ENCODE measurements at regions not wholly inside any gene's neighbourhood (a gene's known extent, or its start where the extent isn't known, plus 50 kb on each side); places are given as distances from the start of the nearest gene placed in this dataset.
"Not testable (repeated sequence)": the region's sequence is repeated elsewhere in the genome, so short reads cannot be mapped to it uniquely, and the experiment has no call there.

DNA sequence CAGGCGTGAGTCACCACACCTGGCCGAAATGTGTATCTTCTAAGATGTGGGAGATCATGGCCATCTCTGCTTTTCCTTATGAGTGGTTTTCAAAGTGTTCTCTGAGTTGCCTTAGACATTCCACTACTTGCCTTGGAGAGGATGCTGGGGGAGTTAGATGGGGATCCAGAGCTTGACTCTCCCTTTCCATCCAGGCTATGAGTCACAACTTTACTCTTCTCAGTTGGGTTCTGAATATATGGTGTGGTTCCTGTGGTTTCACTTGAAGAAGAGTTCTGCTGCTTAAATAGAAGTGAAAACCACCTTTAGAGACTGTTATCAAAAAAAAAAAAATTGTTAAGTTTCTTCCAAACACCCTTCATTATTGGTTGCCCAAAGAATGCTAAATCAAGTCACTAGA lies 217.6 kb downstream of the ZNF608 start:
- H3K27ac ChIP-seq = no peak overlapping the region

DNA sequence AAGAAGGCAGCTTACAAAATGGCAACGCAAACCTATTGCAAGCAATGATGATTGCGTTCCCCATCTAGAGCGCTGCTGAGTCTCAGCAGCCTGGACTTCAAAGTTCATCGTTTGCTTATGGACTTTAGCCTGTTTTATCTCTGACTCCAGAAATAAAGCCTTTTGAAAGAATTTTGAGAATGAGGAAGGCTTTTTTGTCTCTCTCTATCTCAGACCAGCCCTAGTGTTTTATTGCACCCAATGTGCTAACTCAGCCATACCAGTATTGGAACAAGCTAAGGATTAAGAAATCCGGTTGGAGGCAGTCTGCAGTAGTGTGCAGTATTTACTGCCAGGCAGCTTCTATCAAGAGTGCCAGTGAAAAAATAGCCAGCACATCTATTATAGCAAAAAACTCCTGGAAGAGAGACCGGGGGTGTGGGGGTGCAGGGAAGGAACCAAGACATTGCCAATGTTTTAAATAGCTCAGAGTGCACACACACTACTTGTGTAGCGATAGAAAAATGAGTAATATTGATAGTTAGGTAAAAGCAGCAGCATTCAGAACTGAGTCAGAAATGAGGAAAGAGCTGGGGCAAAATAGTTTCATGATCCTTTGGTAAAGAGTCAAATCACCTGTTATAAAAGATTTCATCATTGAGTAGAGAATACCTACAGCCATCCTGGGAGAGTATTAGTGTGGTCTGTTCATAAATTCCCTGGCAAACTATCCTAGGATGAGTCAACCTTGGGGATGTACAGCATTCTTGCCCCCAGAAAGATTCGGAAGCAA lies 219.0 kb downstream of the ZNF608 start:
- no peak overlapping the region for H3K4me3 ChIP-seq
- no peak overlapping the region for H3K27ac ChIP-seq

More for the DNA sequence above, 217.6 kb downstream of the ZNF608 start:
- no peak overlapping the region for H3K4me3 ChIP-seq

DNA sequence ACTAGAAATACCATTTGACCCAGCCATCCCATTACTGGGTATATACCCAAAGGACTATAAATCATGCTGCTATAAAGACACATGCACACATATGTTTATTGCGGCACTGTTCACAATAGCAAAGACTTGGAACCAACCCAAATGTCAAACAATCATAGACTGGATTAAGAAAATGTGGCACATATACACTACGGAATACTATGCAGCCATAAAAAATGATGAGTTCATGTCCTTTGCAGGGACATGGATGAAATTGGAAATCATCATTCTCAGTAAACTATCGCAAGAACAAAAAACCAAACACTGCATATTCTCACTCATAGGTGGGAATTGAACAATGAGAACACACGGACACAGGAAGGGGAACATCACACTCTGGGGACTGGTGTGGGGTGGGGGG lies 220.4 kb downstream of the ZNF608 start:
- not testable (repeated sequence) for H3K27ac ChIP-seq, H3K4me3 ChIP-seq

DNA sequence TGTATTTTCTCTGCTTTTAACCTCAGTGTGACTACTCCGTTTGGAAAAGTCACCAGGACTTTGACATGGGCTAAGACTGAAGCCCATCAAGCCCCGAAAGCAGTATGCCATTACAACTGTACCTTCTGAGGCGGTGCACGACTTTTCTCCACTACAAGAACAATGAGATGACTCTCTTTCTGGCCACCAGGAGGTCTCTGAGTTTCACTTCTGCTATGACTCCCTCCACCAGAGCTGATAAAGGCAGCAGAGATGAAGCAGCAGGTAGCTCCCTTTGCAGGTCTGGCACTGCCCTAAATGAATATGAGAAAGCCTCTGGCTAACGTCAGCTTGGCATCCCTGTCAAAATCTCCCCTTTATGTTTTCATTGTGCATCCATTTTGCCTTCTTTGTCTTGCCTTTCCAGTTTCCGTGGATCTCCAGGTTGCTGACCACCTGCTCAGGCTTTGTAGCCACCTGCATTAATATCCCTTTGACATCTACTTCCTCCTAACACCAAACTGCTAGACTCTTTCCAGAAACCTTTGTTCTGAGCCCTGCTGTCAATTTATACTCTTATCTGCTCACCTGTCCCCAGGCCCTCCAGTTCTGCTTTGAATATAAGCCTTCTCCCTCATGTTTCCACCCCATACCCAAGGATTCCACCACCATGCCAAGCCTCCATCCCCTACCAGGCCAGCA lies 221.7 kb downstream of the ZNF608 start:
- H3K4me3 ChIP-seq = no peak overlapping the region
- H3K27ac ChIP-seq = no peak overlapping the region

DNA sequence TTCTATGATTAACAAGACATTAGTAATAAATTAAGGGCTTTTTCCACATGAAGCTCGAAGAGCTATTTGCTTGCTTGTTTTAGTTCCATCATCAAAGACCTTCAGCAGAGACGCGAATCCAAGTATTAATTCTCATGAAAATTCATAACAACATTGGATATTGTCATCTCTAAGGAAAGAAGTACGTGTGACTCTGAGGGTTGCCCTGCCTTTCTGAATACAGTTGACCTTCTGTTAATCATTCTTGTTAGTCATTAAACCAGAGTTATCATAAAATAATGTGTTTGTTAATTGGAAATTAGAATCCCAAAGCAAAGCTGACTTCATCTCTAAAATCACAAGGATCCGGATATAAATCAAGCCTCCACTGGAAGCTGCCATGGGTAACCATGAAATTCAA lies 222.5 kb downstream of the ZNF608 start:
- H3K27ac ChIP-seq = no peak overlapping the region
- H3K4me3 ChIP-seq = no peak overlapping the region

DNA sequence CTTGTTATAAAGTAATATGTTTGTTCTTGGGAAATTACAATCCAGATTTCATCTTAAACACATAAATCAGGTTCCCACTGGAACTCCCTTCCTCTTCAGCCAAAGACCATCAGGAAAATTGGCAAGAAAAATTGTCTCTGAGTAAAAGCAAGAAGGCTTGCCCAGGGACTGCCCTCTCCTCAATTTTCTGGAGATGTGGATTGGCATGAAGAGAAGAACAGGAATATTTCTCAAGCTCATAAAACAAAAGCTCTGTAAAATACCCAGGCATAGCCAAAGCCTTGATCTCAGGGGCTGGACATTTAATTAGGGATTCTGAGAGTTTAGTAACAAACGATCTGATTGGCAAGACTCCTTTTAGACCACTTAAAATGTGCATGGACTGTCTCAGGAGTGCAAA lies 223.4 kb downstream of the ZNF608 start:
- no peak overlapping the region for H3K27ac ChIP-seq
- no peak overlapping the region for H3K4me3 ChIP-seq

DNA sequence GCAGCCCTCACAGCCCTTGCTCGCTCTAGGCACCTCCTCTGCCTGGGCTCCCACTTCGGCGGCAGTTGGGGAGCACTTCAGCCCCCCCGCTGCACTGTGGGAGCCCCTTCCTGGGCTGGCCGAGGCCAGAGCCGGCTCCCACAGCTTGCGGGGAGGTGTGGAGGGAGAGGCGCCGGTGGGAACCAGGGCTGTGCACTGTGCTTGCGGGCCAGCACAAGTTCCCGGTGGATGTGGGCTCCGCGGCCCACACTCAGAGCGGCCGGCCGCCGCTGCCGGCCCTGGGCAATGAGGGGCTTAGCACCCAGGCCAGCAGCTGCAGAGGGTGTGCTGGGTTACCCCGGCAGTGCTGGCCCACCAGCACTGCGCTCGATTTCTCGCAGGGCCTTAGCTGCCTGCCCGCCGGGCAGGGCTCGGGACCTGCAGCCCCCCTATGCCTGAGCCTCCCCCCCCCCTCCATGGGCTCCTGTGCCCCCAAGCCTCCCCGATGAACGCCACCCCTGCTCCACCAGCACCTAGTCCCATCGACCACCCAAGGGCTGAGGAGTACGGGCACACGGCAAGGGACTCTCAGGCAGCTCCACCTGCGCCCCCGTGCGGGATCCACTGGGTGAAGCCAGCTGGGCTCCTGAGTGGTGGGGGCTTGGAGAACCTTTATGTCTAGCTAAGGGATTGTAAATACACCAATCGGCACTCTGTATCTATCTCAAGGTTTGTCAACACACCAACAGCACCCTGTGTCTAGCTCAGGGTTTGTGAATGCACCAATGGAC lies 224.8 kb downstream of the ZNF608 start:
- Histone ChIP-seq H3K4me3 (no peak overlapping the region), H3K27ac (no peak overlapping the region)

DNA sequence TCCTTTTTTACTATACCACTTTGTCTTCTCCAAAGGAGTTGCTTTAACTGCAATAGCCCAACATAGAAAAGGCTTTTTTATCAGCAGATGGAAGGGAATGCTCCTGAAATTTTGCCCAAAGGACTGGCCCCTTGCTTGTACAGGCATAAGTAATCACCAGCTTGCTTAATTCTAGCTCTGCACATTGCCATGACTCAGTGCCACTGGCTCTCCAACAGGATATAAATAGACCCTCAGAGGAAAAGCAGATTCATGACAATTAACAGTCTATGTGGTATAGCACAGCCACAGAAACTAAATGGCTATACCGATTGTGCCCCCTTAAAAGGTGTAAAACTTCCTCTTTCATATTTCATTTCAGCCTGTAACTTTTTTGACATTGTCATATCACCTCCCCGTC lies 227.0 kb downstream of the ZNF608 start:
- H3K4me3 ChIP-seq = no peak overlapping the region
- no peak overlapping the region for H3K27ac ChIP-seq

DNA sequence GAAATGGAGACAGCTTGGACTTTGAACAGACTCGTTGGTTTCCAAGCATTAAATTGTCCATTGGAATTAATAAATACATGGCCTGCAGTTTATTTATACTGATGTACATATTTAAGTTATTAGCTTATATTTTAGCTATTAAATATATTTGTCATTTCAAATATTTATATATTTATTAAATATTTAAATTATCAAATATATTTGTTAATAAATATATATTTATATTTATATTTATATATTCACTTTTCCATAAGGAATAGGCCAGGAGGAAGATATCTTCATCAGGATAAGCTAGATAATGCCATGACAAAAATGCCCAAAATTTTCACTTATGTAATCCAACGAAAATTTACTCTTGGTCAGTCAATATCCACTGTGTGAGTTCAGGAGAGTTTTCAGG lies 229.9 kb downstream of the ZNF608 start:
- H3K27ac ChIP-seq = no peak overlapping the region
- H3K4me3 ChIP-seq = no peak overlapping the region

DNA sequence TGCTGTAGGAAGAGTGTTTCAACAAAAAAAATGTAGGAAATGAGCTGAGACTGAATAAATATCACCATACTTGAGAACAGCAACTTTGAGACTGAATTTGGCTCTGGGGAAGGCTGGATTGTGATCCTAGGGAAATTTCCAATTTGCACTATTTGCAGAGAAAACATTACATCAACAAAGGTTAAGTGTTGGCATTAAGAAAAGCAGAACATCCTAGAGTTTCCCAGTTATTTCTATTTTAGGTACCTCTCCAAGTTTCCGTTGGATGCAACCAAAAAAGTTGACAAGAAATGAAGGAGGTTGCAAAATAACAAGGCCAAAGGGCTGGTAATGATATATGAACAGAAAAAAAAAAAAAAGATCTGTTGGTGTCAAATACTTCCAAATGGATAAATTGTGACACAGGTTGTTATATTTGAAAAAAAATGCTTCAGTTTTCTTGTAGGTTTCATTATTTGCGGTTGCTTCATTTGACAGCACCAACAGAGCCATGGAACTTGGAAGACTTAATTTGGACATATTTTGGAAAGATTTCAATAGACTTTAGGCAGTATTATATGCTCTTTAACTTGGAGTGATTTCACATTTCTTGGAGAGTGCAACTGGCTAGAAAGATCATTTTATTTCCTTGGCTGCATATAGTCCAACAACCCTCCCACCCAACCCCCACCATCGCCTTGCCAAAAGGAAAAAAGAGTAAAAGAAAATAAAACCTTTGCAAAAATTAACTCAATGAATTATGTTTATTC lies 230.8 kb downstream of the ZNF608 start:
- Histone ChIP-seq H3K27ac (no peak overlapping the region), H3K4me3 (no peak overlapping the region)

DNA sequence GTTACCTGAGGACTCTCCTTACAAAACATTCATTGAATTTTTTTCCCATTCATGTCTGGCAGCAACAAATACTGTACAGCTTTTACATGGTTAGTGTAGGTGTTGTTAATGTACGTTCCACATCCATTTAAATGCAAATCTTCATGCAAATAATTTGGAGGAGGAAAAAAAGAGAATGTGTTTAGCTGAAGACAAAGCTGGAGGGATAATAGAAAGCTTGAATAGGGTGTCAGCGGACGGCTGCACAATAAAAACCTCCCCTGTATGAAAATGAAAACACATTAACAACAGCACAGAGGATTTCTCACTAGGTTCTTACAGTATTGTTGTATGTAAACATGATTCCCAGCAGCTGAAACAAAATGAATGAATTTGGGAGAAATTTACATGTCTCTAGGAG lies 231.5 kb downstream of the ZNF608 start:
- no peak overlapping the region for H3K4me3 ChIP-seq
- H3K27ac ChIP-seq = no peak overlapping the region

DNA sequence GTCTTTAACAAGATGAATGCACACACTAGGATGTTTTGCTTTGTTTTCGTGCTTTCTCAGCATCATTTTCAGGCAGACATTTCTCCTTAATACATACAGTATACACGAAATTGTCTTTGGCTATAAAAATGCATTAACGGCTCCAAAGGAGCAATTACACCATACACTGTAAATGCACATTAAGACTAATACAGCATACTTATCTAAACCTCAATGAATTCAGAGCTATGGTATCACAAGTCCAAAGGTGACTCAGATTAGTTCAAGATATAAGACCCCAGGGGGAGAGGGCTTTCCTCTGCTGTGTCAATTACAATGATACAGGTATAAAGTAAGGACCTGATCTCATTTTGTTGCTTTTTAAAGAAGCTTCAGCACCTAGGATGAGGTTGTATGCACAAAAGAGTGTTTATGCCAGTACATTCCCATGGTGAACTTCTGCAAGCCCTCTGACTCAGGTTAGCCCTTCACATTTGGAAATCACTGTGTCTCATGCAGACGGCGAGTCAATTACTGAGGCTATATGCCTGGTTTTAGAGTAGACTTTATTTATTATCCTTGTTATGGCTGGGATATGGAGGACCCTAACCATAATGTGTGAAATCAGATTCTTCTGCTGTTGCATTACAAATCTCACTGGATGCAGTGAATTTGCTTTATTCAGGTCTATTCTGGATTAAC lies 233.3 kb downstream of the ZNF608 start:
- Histone ChIP-seq H3K4me3 (no peak overlapping the region), H3K27ac (no peak overlapping the region)

DNA sequence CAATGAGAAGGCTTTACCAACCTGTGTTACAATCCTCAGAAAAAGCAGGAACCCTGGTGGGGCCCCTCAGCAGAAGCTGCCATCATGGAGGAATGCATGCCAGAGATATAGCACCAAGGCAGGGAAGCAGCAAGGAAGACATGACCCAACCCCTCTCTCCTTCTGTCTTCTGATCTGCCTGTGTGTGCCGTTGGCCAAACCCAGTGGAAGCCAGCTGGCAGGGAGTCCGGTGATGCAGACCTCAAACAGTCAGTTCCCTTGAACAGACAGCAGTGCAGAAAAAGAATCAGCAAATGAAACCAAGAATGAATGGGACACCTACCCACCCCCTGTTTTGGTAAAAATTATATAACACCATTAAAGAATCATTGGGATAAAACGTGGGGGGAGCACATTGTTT lies 234.2 kb downstream of the ZNF608 start:
- no peak overlapping the region for H3K27ac ChIP-seq
- no peak overlapping the region for H3K4me3 ChIP-seq

DNA sequence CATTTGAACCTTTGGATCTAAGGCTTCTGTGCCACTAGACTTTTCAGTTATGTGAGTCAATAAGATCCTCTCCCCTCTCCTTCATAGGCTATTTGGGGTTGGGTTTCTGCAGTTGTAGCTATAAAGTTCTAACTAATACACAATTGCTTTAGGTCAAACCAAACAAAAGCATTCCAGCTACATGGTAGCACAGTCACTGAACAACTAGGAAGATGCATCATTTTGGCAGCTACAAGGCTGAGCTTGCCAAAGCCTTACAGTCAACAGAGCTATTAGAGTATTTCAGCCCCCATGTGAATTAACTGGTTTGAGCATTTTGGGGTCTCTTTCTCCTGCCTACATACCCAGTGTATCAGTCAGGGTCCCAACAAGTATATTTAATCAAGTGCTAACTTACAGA lies 234.6 kb downstream of the ZNF608 start:
- H3K4me3 ChIP-seq = no peak overlapping the region
- no peak overlapping the region for H3K27ac ChIP-seq

DNA sequence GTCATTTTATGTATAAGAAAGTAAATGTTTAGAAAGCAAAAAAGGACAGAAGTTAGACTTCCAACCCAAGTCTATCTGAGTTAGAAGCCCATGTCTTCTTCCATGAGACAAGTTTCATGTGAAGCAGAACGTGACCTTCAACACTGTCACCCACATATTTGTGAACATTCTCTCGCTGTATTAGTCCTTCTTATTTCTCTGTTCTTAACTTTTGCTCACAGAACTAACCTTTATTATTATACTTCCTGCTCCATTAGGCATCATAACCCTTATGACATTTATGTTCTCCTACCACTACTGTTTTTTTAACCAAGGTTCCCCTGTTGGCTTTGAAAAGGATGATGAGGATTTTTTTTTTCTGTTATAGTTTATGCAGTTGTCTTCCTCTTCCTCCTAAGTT lies 238.8 kb downstream of the ZNF608 start:
- Histone ChIP-seq H3K27ac (no peak overlapping the region), H3K4me3 (no peak overlapping the region)

DNA sequence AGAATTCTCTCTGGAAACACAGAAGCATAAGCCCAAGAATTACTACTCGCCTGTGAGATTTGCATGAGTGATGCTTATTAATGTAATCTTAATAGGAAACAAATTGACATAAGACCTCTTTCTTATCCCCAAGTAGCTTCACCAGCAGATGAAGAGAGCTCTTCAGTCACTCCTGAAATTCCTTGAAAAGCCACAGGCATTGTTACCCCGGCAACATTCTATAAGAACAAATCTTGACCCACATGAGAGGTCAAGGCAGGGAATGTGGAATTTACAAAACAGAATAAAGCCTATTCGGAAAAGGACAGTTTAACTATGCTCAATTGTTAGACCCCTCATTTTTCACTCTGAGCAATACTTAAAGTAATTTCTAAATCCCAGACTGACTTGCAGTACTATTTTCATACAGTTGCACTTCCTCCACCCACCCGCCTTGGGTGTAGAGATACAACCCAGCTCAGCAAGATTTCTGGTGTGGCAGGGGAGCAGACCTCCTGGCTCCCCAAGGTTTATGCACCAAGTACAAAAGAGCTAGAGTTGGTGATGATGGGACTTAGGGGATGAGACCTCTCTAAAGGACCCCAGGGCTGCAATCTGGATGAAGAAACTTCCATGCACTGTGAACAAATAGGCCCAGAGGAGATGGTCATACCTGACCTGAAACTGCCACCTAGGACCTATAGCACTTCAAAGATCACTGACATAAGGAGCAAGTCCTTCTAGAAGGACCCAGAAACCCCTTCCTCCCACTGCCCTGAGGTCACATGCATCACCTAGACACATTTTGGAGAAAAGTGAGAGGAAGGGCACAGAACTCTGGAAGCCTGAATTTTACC lies 242.1 kb downstream of the ZNF608 start:
- Histone ChIP-seq H3K27ac (no peak overlapping the region), H3K4me3 (no peak overlapping the region)

DNA sequence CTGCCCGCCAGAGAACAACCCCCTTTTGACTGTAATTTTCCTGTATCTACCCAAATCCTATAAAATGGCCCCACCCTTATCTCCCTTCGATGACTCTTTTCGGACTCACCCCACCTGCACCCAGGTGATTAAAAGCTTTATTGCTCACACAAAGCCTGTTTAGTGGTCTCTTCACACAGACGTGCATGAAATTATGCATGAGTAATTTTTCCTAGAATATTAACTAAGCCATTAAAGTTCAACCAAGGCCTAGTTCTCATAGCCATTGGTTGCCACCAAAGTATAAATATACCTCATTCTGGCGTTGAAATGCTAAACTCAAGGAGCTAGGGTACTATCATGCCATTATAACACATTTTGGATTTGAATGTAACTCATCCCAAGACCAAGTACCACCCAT lies 243.9 kb downstream of the ZNF608 start:
- no peak overlapping the region for H3K27ac ChIP-seq
- H3K4me3 ChIP-seq = no peak overlapping the region

DNA sequence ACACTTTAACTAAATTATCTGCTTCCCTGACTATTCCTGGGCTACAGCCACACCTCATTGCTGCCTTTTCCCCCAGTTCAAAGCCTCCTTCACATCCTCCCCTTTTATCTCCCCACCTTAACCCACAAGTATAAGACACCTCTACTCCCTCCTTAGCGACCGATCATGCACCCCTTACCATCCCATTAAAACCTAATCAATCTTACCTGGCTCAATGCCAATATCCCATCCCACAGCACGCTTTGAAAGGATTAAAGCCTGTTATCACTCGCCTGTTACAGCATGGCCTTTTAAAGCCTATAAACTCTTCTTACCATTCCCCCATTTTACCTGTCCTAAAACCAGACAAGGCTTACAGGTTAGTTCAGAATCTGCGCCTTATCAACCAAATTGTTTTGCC lies 246.6 kb downstream of the ZNF608 start:
- not testable (repeated sequence) for H3K27ac ChIP-seq, H3K4me3 ChIP-seq

DNA sequence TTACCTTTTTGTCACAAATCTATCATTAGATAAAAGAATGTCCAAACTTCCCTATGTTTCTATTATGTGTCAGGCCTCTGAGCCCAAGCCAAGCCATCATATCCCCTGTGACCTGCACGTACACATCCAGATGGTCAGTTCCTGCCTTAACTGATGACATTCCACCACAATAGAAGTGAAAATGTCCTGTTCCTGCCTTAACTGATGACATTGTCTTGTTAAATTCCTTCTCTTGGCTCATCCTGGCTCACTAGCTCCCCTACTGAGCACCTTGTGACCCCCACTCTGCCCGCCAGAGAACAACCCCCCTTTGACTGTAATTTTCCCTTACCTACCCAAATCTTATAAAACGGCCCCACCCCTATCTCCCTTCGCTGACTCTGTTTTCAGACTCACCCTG lies 249.5 kb downstream of the ZNF608 start:
- not testable (repeated sequence) for H3K4me3 ChIP-seq, H3K27ac ChIP-seq

All from skin epidermis (tissue), 12 donors.